ENCODE measurements at regions not wholly inside any gene's neighbourhood (a gene's known extent, or its start where the extent isn't known, plus 50 kb on each side); places are given as distances from the start of the nearest gene placed in this dataset.

GRCh38 chr18:73850782-73851181, 296.9 kb downstream of the FBXO15 start:
- DNase-seq, result no peak

- DNase-seq, result no peak
Measured at GRCh38 chr18:73848656-73849055, 299.0 kb downstream of the FBXO15 start.

- DNase-seq, result no peak
Measured at GRCh38 chr18:73843455-73843854, 304.2 kb downstream of the FBXO15 start.

DNA sequence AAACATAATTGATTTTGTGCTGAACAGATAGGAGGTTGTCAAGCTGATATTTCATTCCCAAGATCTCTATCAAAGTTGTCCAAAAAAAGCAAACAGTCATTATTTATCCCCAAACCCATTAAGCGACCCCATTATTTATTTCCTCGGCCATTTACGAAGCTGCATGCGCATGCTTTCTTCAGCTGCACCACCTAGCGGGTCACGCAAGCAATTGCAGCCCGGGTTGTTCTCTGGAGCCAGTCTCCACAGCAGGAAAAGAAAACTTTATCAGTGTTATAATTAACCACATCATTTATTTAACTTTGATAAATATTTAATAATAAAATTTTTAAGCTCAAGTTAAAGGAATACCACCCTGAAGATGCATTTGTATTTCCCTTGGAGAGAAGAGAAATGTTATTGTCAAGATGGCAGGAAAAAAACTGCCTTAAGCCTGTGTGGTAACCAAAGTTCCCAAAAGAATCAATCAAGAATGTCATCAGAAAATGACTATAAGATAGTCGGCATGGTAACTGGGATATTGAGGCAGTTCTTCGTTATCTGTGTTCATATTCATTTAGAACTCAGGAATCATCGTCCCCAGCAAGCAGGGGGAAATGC, 304.7 kb downstream of the FBXO15 start:
- DNase-seq, result peak; percentile 18 to 48

GRCh38 chr18:73841661-73842060, 306.0 kb downstream of the FBXO15 start:
- DNase-seq, result no peak

GRCh38 chr18:73840319-73840945, 307.2 kb downstream of the FBXO15 start:
- no peak for DNase-seq

DNA sequence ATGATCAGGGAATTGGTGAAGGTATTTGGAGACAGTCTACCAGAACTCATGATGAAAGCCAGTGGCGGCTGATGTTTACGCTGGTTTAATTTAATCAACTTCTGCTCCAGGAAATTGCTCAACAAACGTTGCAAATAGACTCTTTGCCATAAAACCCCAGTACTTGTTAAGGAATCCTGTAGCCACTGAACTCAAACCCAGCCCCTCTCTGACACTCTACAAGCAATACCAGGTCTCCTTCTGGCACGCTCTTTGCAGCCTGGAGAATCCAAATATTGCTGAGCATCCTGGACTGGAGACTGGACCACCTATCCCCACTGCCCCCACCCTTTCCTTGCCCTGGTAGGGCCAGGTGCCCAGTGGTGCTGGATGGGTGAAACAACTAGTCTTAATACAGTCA, 308.2 kb downstream of the FBXO15 start:
- no peak for DNase-seq

DNA sequence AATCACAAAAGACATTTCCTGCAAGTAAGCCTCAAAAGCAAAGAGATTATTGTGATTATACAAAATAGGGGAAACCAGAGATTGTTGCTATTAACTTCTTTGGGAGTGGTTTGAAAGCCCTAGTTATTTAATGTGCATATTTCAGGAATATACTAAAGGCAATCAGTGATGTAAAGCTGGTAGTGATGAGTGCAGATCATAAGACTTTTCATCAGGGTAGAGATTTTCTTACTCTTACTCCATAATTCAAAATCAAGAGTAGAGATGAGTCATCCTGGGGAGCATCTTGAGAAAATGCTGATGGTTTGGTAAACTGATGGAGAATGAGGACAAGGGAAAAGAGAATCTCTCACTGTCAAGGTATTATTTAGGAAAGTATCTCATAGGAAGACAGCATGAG, 309.5 kb downstream of the FBXO15 start:
- no peak for DNase-seq

GRCh38 chr18:73835656-73836364, 311.8 kb downstream of the FBXO15 start:
- no peak for DNase-seq

- DNase-seq, result no peak
Measured at GRCh38 chr18:73835039-73835438, 312.6 kb downstream of the FBXO15 start.

DNA sequence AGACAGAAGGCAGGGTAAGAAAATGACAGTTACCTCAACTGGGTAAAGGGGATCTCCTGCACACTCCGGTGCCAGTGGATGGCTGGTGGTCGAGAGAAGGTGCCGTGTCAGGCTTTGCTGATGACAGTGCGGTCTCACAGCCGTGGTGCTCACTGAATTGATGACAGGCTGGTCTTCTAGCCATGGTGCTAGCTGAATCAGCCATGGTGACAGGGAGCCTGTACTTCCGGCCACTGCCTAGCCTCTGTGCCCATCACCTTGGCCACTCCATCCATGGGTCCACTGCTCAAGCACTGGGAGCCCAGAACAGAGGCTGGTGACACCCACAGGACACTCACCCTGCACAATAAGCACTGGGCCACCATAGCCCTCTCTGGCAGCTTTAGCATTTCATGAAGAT, 315.9 kb downstream of the FBXO15 start:
- no peak for DNase-seq

DNA sequence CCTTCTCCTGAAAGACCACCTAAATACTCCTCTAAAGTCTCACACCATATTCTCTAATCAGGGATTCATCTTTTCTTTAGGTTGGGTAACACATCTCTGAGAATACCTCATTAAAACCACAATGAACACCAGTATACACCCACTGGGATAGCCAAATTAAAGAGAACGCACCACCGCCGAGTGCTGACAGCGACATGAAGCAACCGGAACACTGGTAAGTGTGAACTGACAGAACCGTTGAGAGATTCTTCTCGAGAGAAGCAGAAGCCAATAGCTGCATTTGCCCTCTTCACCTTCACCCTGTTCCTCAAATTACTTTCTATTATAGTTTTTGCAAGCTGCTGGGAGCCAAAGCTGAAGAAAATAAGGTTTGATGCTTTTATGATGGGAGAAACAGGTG, 318.5 kb downstream of the FBXO15 start:
- no peak for DNase-seq

DNA sequence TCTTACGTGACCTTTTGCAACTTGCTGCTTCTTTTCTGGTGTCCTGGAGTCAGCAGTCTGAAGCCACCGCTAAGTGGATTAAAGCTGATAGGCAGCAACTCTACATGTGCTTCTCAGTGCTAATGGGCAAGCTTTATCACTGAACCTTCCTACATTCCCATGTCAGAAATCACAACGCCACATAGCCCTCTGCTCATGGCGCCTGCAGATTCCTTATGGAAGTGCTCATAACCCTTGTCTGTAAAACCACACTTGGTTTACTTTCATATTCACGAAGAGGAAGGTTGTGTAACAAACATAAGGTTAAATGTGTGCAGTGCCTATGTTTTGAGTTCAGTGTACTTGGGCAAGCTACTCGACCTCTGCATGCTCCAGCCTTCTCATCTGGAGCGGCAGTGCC, 319.8 kb downstream of the FBXO15 start:
- no peak for DNase-seq

GRCh38 chr18:73826098-73826497, 321.5 kb downstream of the FBXO15 start:
- DNase-seq, result no peak

GRCh38 chr18:73824671-73825070, 323.0 kb downstream of the FBXO15 start:
- DNase-seq, result no peak

DNA sequence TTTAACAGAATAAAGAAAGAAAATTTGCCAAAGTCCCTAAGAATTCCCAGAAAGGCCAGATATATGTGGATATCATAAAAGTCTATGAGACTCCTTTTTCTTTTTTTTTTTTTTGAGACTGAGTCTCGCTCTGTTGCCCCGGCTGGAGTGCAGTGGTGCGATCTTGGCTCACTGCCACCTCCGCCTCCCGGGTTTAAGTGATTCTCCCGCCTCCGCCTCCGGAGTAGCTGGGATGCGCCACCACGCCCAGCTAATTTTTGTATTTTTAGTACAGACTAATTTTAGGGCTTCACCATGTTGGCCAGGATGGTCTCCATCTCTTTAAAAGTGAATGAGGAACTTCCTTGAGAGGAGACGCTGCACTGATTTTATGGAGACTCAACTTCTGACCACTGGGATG, 335.2 kb downstream of the FBXO15 start:
- no peak for DNase-seq

DNA sequence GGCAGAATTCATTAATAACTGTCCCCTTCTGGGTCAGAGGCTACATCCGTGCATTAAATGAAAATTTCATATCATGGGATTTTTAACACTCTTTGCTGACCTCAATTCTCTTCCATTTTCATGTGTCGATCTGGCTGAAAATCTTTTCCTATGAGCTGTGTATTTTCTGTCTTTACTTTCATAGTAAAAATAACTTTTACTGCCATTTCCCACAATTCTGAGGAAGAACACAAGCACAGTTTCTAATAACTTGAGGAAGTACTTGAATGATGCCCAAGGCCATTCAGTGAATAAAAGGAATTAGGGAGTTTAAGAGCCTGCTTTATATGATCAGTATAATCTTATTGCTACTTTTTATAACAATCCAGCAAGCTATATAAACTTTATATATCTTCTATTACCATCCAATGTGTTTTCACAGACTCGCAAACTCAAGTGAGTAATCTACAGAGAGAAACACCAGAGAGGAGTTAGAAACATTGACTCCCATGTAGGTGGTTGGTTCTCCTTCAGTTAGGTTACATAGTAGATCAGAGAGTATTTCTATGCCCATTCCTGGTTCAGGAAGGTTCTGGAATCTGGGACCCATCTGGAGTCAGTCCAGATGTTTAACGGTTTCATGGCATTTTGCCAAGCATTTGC, 340.0 kb downstream of the FBXO15 start:
- DNase-seq, result no peak

- no peak for DNase-seq
Measured at GRCh38 chr18:73805991-73806390, 341.6 kb downstream of the FBXO15 start.

GRCh38 chr18:73797419-73797818, 350.2 kb downstream of the FBXO15 start:
- no peak for DNase-seq

- no peak for DNase-seq
Measured at GRCh38 chr18:73793386-73793785, 354.2 kb downstream of the FBXO15 start.

DNA sequence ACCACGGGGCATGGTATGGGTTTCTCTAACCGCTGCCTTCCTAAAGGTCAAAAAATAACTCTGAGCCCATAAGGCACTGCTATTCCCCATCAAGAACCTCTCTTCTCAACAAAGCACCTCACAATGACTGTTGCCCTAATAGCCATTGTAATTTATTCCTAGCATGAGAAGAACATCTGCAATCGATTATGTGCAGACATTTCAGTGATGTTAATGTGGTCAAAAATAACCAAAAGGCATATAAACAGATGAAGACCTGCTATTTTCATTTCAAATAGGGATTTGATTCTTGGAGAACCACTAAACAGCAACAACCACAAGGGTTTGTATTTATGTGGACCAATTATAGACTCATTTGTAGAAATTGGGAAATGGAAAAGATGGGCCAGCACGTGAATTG, 356.6 kb downstream of the FBXO15 start:
- DNase-seq, result no peak

DNA sequence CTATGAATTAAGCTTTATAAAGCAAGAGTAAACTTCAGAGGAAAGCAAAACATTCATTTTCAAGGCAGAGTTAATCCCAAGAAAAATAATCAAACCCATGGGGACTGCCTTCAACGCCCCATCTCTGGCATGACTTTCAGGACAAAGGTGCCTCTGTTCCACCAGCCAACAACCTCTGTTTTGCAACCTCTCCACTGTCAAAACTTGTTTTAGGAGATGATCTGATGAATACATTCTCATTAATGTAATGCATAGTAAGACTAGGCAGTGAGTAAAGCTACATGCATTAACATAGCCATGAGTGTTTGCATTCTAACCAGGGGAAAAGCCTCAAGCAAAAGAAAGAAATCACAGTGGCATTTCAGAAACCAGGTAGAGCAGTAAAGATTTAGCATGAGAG, 357.0 kb downstream of the FBXO15 start:
- no peak for DNase-seq

DNA sequence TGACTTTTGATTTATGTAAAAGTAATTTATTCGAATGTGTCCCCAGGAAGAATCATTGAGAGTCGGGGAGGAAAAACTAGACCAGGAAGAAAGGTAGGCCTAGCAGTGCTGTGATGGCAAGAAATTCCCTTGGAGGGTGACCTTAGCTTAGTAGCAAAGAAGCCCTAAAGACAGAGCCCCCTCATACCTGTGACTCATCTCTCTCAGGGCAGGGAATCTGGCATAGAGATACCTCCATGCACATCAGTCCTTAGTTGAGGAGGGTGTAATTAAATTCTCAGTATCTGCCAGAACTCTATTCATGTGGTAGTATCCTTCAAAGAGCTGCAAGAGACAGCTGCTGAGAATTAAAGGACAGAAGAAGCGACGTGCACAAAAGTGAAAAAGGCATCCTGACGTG, 360.3 kb downstream of the FBXO15 start:
- no peak for DNase-seq

GRCh38 chr18:73785300-73785699, 362.3 kb downstream of the FBXO15 start:
- DNase-seq, result no peak

Measured in inflammatory macrophage (primary cell).